ENCODE measurements at regions not wholly inside any gene's neighbourhood (a gene's known extent, or its start where the extent isn't known, plus 50 kb on each side); places are given as distances from the start of the nearest gene placed in this dataset.

- Histone ChIP-seq H3K4me1 (ENCODE audit: insufficient read depth, low read length) (no peaks in the 10 kb centered on the region), H3K56ac (ENCODE audit: insufficient read length, low read depth, low read length) (no peak overlapping the region), H2AFZ (ENCODE audit: low read length) (no peak overlapping the region), H3K79me1 (ENCODE audit: insufficient read depth, low read depth, low read length, poor library complexity, severe bottlenecking) (no peaks in the 10 kb centered on the region), H3K14ac (ENCODE audit: insufficient read depth, low read length) (no peak overlapping the region), H2BK15ac (ENCODE audit: low read depth, low read length) (no peak overlapping the region), H4K8ac (replicated peaks; ENCODE audit: insufficient read length, low read depth, low read length) (no peak overlapping the region), H3K23ac (ENCODE audit: insufficient read length, low read depth, low read length) (no peak overlapping the region), H3K9ac (ENCODE audit: extremely low read depth, insufficient read length, low read length) (no peak overlapping the region), H2BK120ac (ENCODE audit: low read depth, low read length, poor library complexity, severe bottlenecking) (no peak overlapping the region), H3K27me3 (ENCODE audit: insufficient read depth, low read length) (no peaks in the 10 kb centered on the region), H3K4ac (ENCODE audit: low read depth, low read length) (no peak overlapping the region), H3K9me3 (ENCODE audit: control insufficient read depth, low read depth, low read length) (no peaks in the 10 kb centered on the region), H4K5ac (ENCODE audit: insufficient read length, low read depth, low read length) (no peak overlapping the region), H3K27ac (ENCODE audit: insufficient read length, low read depth, low read length) (no peak overlapping the region), H3K23me2 (ENCODE audit: insufficient read length, low read depth, low read length, poor library complexity, severe bottlenecking) (no peaks in the 10 kb centered on the region), H3K18ac (ENCODE audit: insufficient read length, low read depth, low read length) (no peak overlapping the region), H4K91ac (ENCODE audit: insufficient read length, low read depth, low read length) (no peak overlapping the region), H4K20me1 (ENCODE audit: control insufficient read depth, insufficient read depth, insufficient read length) (no peaks in the 10 kb centered on the region), H2BK5ac (ENCODE audit: insufficient read length, low read length) (no peak overlapping the region), H3K4me2 (ENCODE audit: insufficient read depth, insufficient read length, low read length) (no peak overlapping the region), H2BK20ac (ENCODE audit: low read depth, low read length, poor library complexity, severe bottlenecking) (no peak overlapping the region), H2BK12ac (ENCODE audit: insufficient read length, low read depth, low read length) (no peak overlapping the region), H3K79me2 (ENCODE audit: insufficient read depth, low read length) (no peaks in the 10 kb centered on the region), H3T11ph (ENCODE audit: low read length) (no peak overlapping the region), H2AK5ac (ENCODE audit: insufficient read length, low read length) (no peak overlapping the region)
- Mint-ChIP-seq H3K4me1 (peaks cover 28 to 43% of the 10 kb centered on the region in 2 experiments), H3K27me3 (ENCODE audit: low read depth) (no peaks in the 10 kb centered on the region; the same call in none of the 2 replicates), H3K36me3 (ENCODE audit: insufficient read depth in 1 of 3, low read depth in 3 of 3) (no peaks in the 10 kb centered on the region), H3K4me3 (no peak overlapping the region), H3K27ac (no peak overlapping the region), H3K9me3 (no peaks in the 10 kb centered on the region)
- no CpG with 5 or more reads among the region's 6 CpGs for WGBS (ENCODE audit: extremely low coverage, insufficient read length, low lambda C conversion rate)
- no peak for TF ChIP-seq CTCF (conservative IDR thresholded peaks at IDR 0.05)
- DNase-seq = no peak
These were observed 149.6 kb upstream of the TLE3 start for GRCh38 chr15:70247281-70247680.
